ENCODE measurements at regions not wholly inside any gene's neighbourhood (a gene's known extent, or its start where the extent isn't known, plus 50 kb on each side); places are given as distances from the start of the nearest gene placed in this dataset.

GRCh38 chr5:1642221-1642620 is 118.5 kb upstream of the LPCAT1 start:
- TF ChIP-seq CTCF (IDR thresholded peaks at IDR 0.05) (no peak), EZH2 (IDR thresholded peaks at IDR 0.05; ENCODE audit: borderline replicate concordance, insufficient read depth, low read depth, low read length, poor library complexity, severe bottlenecking) (no peak)
